Activated CD4-positive, alpha-beta T cell treated with anti-CD3 and anti-CD28 coated beads for 4 hours (primary cell): ENCODE measurements at regions not wholly inside any gene's neighbourhood (a gene's known extent, or its start where the extent isn't known, plus 50 kb on each side); places are given as distances from the start of the nearest gene placed in this dataset.
"Not testable (repeated sequence)": the region's sequence is repeated elsewhere in the genome, so short reads cannot be mapped to it uniquely, and the experiment has no call there.

Source experiments
- DNase-seq, 2 donors: peaks; one replicate each; pipeline ENCODE4 v3.0.0-alpha.2; 2020

DNA sequence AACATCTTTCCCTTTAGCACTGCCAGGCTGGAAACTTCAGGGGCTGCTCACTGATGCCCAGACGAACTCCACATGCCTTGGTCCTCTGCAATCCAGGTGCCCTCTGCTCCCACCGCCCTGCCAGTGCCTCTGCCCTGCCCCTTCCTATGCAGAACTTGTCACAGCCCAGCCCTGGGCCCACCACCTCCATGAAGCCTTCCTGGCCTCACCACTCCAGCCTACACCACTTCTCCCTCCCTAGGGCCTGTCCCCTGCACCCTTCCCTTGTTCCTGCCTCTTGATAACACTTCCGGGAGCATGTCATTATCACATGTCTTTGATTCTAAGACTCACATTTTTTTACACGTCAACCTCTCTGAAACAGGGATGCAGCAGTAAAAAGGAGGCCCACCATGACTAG, 627.2 kb downstream of the UQCRFS1 start:
- DNase-seq = no peak

DNA sequence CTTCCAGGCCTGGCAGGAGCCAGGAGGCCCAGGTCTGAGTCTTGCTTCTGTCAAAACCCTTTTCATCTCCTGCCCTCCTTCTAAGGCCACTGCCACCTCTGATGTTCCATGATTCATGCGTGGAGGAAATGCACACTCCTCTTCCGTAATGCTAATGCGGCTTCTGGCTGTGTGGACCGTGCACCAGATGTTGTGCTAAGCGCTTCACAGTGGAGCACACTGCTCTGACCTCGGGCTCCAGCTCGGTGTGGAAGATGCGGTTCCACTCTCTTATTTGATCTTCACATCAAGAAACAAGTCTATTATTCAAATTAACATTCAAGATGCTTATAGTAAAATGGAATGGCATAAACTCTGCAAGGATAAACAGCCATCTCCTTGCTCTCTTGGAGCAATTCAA, 629.2 kb downstream of the UQCRFS1 start:
- no peak for DNase-seq

DNA sequence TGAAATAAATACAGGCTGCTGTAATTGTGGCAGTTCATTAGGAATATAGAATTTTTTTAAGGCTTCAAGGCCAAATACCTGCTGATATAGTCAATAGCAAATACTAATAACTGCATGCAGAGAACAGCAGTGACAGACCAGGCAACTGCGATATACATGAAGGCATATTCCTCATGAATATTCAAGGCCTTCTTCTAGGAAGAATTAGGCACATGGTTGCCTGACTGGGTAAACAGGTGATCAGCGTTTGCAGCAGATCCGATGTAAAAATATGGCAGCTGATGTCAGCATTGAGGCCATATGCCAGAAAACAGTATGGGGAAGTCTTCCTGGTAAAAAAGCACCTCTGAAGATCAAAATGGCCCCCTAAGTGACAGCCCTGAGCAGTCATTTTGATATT, 629.7 kb downstream of the UQCRFS1 start:
- no peak for DNase-seq

DNA sequence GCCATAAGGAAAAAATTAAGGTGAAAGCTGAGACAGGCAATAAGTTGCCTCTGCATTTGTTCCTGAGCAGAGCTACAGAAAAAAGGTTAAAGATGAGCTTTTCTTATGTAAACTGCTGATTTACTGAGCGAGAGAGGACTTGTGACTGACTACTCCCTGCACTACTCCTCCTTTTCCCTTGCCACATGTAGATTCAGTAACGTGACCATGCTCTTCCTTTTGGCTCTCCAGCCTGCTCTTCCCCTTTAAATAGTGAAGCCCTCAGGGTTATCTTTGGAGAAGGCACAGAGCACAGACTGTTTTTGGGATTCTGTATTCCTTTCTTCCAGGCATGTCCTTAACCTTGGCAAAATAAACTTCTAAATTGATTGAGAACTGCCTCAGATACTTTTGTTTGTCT, 630.2 kb downstream of the UQCRFS1 start:
- DNase-seq = no peak

DNA sequence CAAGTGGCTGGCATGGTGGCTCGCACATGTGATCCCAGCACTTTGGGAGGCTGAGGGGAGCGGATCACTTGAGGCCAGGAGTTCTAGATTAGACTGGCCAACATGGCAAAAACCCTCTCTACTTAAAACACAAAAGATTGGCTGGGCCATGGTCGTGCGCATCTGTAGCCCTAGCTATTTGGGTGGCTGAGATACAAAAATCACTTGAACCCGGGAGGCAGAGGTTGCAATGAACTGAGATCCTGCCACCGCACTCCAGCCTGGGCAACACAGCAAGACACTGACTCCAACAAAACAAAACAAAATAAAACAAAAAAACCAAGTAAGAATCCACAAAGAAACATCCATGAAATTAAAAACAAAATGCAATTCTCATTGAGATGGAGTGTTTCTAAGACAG, 630.6 kb downstream of the UQCRFS1 start:
- DNase-seq = no peak

DNA sequence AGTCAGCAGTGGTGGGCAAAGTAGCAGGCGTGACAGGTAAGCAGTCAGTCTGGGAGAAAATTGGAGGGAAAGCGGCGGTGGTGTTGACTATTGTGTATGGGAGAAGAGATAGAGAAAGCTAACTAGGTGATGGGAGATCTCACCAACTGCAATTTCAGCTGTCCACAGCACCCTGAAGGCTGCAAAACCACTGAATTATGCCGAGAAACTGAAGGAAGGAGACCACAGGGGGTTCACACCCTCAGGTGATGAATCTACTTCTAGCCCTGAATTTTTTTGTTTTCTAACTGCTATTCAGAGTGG, 631.5 kb downstream of the UQCRFS1 start:
- DNase-seq = no peak

DNA sequence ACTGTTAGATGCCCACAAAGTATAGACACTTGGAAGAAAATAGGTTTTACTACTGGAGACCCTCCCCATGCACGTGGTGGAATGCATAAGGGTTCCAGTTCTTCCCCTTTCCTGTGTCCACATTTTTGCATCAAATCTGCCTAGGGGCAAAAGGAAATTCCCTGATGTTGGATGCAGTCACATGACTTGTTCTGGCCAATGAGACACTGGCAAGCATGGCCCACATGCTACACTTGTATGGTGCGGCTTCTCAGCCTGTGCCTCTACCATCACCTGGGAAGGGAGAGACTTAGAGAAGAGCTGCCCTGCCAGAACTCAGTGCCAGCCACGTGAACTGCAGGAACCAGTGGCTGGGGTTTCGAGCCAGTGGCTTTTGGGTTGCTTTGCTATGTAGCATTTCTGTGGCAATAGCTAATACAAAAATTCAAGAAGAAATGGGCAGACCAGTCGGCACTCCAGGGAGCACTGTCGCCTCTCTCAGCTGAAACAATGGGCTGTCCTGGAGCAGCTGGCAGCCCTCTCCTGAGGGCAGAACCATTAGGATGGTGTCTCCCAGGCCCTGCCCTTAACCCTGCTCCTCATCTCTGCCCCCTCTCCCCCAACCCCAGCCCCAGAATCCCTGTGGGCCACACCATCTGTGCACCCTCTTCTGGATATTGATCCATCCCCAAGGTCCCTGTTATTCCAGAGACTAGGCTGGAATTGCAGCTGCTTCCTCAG, 634.0 kb downstream of the UQCRFS1 start:
- DNase-seq = no peak

DNA sequence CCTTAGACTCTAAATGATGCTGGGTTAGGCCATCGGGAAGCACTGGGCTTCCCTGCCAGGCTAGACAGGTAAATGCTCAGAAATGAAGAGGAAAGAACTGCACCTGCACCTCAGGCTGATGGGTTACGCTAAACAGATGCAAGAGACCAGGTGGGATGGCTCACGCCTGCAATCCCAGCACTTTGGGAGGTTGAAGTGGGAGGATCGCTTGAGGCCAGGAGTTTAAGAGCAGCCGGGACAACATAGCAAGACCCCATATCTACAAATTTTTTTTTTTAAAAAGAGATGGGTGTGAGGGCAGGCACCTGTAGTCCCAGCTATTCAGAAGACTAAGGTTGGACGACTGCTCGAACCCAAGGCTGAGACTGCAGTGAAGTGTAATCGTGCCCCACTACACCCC, 634.7 kb downstream of the UQCRFS1 start:
- DNase-seq = no peak

DNA sequence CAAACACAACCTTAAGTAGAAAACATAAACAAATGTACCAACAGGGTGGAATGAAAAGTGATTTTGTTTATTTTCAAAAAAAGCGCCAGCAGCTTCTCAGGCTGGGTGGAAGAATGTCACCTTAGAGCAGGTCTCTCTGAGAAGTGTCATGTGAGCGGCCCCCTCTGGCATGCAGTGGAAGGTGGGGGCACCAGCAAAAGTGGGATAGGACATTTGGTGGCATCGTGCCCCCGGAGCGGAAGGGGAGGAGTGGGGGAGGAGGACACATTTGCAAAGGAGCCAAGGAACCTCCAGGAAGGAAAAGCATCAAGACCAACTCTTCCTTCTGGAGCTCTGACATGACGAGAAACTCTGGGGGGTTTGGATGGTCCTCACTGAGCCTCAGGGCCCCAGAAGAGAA, 635.3 kb downstream of the UQCRFS1 start:
- no peak for DNase-seq

DNA sequence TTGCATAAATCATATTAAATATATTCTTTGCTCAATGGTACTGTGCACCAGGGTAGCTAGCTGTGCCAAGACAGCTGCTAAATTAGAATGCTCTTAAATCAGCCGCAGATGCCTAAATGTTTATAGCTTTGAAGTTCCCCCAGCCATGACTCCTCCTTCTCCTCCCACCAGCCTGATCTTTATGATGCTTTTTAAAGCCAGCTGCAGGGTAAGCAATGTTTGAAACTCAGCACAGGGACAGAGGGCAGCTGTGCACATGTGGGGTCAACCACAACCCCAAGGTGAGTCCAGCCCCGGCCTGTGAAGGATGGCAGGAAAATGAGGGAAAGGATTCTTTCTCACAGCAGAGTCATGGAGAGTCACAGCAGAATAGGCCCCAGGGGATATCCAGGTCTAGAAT, 635.7 kb downstream of the UQCRFS1 start:
- DNase-seq = no peak

DNA sequence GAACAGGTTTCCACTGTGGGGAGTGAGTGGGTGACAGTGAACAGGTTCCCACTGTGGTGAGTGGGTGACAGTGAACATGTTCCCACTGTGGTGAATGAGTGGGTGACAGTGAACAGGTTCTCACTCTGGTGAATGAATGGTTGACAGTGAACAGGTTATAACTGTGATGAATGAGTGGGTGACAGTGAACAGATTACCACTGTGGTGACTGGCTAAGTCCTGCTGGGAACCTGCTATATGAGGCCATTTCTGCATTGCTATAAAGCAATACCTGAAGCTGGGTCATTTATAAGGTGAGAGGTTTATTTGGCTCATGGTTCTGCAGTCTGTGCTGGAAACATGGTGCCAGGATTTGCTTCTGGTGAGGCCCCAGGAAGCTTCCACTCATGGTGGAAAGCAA, 637.1 kb downstream of the UQCRFS1 start:
- no peak for DNase-seq

DNA sequence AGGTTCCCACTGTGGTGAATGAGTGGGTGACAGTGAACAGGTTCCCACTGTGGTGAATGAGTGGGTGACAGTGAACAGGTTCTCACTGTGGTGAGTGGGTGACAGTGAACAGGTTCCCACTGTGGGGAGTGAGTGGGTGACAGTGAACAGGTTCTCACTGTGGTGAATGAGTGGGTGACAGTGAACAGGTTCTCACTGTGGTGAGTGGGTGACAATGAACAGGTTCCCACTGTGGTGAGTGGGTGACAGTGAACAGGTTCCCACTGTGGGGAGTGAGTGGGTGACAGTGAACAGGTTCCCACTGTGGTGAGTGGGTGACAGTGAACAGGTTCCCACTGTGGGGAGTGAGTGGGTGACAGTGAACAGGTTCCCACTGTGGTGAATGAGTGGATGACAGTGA, 637.6 kb downstream of the UQCRFS1 start:
- DNase-seq = not testable (repeated sequence)

DNA sequence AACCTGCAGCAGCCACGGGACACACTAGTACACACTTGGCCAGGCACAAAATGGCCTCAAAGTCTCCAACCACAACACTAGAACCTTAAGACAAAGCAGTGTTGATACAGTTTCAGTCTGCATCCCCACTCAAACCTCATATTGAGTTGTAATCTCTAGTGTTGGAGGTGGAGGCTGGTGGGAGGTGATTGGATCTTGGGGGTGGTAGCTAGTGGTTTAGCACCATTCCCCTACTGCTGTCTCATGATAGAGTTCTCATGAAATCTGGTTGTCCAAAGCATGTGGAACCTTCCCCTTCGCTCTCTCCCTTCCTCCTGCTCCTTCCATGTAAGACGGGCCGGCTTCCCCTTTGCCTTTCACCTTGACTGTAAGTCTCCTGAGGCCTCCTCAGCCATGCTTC, 638.7 kb downstream of the UQCRFS1 start:
- DNase-seq = no peak

DNA sequence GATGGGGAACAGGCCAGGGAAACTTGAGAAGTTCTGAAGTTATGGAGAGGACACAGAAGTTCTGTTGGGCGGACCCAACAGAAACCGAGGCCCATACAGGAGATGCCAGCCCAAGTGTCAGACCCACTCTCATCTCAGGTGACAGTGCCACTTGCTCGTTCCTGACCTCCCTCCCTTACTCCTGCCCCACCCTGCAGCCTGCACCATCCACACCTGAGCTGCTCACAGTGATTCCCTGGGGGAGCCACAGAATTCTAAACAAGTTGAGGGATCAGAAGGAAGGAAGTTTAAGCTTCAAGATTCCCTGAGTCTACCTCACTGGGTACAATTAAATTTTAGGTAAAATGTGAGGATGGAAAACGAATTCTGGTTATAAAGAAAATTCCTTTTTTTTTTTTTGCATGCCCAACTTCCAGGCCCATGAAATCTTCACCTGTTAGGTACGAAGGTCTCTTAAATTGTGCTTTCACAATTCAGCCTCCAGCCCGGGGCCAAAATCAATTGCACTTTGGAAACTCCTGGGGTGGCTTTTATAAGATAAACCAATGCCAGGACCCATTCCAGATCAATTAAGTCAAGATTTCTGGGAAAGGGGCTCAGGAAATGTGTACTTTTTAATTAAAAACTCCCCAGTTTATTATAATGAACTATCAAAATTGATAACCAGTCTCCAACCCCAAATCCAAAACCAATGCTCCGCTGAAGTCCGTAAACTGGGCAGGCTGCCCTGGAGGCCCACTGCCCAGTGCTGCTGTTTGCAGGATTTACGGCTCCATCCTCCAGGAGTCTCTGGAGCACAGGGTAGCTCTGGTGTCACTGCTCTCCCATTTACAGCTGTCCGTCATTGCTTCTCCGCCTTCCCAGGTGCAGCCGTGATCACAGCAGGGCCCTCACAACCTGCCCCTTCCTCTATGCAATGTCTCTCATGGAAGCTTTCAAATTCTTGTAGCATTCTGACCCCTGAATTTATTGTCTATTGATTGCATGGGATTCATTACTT, 643.5 kb downstream of the UQCRFS1 start:
- no peak for DNase-seq

DNA sequence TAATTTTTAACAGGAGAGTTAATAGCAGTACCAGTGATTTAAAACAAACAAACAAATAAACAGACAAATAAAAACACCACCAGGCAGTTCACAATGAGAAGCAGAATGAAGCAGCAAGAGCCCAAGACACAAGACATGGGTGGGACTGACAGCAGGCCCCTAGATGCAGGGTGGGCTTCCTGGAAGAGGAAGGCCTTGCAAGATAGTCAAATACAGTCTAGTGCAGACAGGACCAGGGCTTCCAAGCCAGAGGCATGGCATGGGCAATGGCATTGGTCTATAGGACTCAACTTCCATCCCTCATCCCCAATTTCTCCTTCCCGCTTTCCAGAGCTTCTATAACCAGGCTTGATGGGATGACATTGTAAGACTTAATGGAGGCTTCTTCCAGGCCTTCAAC, 645.1 kb downstream of the UQCRFS1 start:
- DNase-seq = no peak

DNA sequence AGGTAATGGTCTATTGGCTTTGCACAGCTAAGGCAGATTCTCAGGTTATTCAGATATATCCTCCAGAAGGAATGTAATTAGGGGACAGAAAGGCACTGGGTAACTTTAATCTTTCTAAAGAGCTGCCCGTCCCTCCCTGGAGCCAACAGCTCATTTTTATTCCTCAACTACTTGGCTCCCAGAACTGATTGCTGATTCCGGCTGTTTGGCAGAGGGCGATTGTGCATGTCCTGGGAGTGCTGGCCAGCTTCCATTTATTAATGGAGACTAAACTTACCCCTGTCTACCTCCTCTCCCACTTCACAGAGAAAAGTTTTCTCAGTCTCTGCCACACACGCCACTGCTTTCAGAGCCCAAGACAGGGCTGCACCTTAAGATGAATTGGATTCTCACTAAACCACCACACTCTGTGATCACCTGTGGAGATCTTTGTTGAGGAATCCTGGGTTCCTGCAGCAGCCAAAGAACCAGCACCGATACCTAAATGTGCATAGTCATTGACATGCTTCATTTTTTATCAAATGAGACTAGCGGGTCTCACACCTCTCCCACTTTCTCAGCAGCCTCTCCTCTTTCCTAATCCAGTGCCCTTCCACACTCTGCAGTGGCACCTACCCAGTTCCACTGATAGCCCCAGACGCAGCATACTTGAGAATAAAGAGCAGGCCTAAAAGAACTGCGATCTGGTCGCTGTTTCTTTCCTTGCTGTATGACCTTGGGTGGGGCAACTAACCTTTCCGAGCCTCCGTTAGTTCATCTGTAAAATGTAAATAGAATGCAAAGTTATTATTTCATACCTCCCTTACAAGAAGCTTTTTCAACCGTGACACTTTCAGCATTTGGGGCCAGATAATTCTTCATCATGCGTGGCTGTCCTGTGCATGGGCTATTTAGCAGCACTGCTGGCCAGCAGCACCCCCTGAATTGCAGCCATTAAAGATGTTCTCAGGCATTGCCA, 648.7 kb downstream of the UQCRFS1 start:
- DNase-seq = no peak

DNA sequence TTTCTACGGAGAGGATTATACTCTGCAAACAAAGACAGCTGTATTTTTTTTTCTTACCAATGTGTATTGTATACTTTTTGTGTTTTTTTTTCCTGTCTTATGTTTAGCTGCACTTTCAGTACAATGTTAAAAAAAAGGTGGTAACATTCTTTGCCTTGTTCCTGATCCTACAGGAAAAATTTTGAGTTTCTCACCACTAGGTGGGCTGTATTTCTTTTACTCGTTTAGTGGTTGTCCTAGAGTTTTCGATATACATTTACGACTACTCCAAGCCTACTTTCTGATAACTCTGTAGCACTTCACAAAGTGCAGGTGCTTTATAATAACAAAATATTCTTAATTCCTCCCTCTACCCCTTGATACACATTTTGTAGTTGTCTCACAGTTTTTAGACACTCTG, 652.2 kb downstream of the UQCRFS1 start:
- DNase-seq = no peak

DNA sequence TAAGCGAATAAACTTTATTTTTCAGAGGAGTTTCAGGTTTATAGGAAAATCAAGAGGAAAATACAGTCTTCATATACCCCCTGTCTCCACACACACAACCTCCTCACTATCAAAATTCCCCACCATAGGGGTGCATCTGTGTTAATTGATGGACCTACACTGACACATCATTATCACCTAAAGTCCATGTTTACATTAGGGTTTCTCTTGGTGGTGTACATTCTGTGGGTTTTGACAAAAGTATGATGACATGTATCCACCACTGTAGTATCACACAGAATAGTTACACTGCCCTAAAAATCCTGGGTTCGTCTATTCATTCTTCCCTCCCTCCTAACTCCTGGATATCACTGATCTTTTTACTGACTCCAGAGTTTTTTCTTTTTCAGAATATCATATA, 654.2 kb downstream of the UQCRFS1 start:
- DNase-seq = no peak

DNA sequence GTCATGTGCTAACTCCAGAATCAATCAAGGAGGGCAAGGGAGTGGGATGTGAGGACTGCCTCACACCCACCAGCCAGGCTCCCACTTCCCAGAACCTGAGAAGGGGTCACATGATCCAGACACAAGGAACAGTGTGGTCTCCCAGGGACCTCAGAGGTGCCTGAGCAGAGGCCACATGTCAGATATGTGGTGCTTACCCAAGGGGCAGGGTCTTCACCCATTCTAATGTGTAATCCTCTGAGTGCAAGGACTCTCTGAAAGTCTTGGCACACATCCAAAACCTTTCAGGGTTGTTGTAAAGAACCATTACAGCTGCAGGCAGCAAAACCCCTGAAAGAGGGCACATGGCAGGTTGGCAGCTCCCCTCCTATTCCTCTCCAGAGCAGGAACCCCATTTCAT, 656.6 kb downstream of the UQCRFS1 start:
- no peak for DNase-seq

DNA sequence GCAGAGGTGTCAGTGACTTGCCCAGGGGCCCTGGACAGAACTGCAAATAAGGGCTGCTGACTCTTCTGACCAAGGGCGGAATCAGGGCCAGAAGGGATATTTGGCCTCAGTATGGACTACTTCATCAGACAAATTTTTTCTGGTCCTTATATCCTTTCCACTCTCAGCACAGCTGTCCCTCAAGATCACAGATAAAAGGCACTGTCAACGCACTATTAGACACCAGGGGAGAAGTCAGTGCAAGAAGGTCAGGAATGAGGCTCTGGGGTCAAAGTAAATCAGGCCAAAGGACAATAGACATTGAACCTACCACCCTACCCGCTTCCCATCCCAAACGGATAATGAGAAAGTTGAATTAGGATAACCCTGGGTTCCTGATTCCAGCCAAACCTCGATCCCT, 657.6 kb downstream of the UQCRFS1 start:
- no peak for DNase-seq

DNA sequence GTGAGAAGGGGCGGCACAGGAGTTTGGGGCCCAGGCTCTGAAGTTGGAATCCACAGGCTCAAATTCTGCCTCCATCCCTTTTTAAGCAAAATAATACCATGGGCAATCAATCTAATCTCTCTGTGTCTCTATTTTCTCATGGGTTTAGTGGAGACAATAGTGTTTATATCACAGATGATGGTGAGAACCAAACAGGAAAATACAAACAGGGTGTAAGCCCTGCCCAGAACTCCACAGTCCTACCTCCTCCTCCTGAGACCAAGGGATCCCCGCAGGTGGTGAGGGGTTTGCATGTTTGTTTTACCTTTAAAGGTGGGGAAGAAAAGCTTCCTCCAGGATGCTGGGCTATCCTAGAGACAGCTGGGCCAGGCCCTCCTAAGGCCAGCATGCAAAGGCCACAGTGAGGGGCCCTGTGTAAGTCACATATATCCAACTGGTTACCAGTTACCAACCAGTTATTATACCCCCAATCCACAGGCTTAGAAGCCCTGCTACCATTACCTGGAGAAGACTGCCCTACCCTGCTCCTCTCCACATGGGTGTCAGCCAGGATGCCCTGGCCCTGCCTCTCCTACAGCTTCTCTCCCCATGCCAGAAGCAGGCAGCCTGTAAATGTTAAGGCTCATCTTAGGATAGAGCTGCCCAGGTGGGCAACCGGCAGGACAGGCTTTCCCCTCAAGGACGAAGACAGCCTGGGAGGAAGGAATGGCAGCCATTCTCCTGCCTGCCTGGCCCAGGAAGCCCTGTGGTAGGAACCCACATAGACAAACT, 658.4 kb downstream of the UQCRFS1 start:
- DNase-seq = no peak

DNA sequence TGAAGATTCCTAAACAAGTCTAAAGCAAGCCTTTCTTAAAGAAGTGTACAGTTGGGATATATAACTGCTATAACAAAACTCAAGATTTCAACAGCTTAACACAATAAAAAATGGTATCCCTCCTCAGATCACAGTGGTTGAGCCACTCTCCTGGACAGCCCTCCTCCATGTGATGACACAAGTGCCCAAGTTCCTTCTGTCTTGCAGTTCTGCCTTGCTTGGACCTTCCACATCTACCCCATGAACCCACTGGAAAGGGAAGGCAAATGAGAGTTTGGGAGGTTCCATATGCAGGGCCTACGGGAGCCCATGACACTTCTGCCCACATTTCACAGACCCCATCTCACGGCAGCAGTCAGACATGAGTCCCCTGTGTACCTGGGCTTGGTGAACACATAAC, 659.2 kb downstream of the UQCRFS1 start:
- no peak for DNase-seq

DNA sequence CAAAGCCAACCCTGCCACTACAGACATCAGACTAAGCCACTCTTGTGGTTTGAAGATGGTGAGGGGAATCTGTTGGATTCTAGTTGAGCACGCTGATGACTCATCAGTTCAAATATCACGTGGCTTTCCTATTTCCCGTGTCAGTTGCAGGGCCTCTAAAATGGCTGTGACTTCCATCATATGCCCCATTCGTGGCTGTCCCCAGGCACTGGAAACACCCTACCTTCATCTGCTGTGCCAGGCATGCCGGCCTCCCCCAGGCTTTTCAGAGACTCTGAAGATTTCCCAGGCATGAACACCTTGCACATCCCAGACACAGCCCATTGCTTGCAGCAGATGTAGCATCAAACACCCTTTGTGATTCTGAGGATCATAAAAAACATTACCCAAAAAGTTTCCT, 659.9 kb downstream of the UQCRFS1 start:
- no peak for DNase-seq
